Suppressor macrophage treated with lipopolysaccharide for 1 hour (primary cell): ENCODE measurements at regions not wholly inside any gene's neighbourhood (a gene's known extent, or its start where the extent isn't known, plus 50 kb on each side); places are given as distances from the start of the nearest gene placed in this dataset.

Experiments used
- DNase-seq, 3 donors: peaks; one replicate each; pipeline ENCODE4 v3.0.0-alpha.2; 2020 to 2022

DNA sequence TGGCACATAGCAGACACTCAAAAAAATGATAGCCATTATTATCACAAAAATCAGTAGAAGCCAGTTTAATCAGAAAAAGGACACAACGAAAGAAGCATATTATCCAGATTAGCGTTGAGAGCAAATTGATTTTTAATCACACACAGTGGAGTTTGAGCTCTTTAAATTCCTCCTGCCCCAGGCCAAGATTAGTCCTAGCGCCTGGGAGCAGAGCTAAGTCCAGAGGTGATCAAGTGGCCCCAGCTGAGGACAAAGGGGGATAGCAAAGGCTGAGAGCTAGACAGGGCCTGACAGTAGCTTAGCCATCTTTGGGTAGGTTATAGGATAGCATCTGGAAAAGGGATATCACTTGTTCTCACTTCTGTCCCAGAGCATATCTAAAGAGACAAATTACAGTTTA lies 133.6 kb downstream of the NXPE2 start:
- DNase-seq = no peak

DNA sequence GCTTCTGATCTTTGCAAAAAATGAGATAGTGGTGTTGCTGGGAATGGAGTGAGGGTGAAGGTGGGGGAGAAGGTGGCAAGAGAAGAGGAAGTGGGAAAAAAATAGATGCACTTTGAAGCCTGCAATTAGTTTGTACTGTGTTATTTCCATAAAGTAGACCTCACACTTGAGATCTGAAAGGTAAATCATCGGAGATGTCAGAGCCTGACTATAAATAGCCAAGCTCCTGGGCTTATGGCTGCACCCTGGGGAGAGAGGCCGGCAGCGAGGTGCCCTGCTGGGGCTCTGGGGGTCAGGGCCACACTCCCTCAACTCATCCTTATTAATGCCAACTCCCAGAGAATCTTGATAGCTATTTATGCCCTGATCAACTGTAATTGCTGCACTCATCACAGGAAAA lies 134.4 kb downstream of the NXPE2 start:
- no peak for DNase-seq

DNA sequence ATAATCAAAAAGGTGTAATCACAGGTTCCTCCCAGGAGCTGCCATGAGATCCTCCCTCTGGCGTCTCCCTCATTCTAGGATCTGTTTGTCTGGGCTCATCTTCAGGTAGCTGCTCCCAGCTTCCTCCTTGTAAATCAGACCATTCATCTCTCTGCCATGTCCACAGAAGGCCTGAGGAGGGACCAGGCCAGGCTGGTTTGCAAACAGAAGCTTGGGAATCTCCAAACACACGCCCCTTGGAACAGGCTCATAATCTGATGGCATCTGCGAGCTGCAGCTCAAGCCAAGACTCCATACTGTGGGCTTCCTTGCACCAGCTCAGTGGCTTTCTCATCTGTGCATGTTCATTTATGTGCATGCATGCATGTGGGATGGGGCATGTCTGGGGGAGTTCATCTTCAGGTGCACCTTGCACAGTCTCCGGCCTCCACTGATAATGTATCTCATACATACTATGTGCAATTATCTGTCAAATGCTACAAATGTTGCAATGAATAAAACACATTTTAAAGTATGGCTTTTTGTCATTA lies 134.9 kb downstream of the NXPE2 start:
- DNase-seq = no peak

DNA sequence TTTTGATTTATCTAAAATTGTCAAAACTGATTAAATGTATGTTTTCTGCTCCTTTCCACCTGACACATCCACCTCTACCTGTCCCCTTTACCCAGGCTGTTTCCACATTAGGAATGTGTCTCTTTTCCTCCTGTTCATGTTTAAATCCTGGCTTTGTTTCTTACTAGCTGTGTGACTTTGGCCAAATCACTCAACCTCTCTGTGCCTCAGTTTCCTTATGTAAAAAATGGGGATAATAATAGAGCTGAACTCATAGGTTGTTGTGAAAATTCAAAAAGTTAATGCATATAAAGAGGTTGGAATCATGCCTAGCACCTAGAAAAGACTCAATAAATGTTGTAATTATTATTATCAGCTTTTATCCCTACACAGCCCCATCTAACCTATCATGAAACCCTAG lies 136.8 kb downstream of the NXPE2 start:
- DNase-seq = no peak

DNA sequence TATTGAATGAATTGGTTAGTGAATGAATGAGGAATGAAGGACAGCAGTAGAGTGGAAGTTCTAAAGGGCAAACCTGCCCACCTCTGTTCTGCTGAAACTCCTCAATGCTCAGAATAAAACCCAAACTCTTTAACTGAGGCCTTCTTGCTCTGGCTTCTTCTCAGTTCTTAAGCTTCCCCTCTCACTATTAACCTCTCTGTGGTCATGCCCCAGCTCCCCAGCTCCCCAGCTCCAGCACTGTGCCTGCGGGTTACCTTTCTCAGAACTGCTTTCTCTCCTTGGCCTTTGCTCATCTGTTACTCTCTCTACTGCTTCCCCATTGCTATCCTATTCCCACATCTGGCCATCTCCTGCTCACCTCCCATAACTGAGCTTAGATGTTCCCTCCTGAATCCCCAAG lies 137.4 kb downstream of the NXPE2 start:
- no peak for DNase-seq

DNA sequence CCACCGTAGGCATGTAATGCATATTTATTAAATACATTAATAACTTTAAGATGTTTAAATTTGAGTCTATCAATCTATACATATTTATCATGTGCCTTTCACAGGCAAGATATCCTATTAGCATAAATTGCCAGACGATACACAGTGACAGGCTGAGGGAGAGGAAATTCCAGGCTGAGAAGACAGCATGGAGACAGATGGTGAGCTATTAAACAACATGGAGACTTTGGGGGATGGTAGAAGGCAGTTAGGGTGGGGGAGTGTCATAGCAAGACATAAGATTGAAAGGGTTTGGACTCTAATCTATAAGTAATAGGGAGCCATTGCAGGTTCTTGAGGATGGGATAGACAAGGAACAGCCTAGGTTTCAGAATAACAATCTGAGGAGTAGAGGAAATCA lies 138.5 kb downstream of the NXPE2 start:
- no peak for DNase-seq

DNA sequence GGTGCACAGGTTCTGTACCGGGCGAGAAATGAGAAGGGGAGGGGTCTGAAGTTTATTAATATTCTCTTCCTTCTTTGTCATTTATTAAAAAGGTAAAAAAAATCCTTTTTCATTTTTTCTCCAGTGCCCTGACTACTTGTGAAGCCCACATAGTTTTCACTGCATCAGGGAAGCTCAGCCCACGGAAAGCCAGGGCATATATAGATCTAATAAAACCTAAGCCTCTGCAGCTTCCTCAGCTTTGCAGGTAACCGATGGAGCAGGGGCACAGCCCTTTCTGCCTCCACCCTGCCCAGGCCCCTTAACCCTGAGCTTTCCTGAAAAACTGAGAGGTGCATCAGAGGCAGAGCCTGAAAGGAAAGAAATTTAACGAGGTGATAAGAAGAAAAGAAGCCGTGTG lies 140.1 kb downstream of the NXPE2 start:
- no peak for DNase-seq

DNA sequence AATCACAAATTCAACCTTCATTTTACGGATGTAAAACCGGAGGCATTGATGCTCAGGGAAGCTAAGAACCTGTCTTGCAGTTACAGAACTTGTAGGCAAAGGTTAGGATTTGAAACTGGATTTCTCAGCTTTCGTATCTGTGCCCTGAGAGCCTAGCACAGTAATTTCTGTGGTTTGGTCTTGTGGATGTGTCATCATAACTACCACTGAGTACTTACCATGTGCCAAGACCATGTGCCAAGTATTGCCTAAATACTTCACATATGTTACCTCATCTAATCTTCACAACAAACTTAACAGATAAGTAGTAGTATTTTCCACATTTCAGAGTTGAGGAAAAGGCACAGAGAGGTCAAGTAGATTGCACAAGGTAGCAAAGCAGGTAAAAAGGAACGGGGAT lies 140.7 kb downstream of the NXPE2 start:
- DNase-seq = no peak

DNA sequence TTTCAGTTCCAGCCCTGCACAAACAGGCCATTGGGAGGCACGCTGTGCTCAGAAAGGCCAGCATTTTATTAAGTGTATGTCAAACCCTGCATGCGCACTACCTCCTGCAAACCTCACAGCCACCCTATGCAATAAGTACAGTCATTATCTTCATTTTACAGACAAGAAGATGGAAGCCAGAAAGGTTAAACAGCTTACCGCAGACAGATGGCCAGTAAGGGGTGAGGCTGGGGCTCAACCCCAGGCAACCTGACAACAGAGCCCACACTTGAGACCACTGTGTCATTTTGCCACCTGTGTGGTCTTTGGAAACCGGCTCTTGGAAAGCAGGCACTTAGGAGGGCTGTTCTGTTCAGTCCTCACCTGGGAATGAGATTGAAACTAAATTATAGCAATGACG lies 142.3 kb downstream of the NXPE2 start:
- DNase-seq = no peak

DNA sequence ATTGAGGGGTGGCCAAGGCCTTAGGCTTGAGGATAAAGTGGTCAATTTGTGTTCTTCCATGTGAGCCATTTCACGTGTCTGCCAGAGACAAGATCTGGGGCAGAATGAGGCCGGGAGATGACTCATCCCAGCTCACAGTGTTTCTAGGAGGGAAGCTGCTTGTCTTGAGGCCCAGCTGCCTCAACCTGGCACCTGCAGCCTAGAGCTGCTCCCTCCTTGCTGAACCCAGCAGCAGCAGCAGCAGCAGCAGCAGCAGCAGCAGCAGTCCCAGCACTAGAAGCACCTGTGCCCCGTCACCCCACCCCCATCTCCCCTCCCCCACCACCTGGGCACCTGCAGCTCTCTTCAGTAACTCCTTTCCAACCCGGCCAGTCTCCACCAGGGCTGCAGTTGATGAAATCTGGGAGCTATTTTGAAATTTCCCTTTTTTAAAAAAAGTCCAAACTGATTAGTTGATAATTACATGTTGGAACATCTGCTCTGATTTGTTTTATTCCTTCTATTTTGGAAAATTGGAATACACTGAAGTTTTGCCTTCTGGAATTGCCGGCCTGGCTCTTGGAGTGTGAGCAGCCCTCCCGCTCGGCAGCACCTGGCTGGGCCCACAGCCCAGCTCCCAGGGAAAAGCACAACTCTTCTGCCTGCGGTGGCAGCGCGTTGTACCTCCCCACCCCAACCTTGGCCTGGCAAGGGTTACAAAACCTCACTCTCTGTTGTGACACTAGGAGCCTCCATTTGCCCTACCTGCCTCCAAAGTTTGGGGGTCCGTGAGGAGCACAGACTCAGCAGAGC lies 143.5 kb downstream of the NXPE2 start:
- no peak for DNase-seq

DNA sequence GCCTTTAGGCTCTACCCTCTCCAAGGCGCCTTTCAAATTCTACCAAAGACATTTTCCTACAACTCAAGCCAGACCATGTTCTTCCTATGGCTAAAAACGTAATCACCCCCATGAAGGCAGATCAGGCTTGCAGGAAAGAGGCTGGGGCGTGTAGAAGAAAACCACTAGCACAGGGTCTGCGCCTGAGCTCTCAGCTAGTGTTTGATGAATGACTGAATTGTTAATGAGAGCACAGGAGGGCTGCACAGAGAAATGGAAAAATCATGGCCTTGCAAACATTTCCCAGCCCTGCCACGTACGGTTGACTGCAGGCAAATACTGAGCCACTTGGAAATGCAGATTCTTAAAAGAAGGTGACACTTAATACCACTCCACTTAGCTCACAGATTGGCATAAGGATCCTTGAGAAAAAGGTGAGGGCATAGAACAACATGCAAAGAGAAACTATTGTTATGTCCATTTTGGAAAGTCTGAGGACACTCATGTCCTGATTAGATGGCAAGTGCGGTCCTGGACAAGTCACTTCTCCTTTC lies 148.6 kb downstream of the NXPE2 start:
- no peak for DNase-seq

DNA sequence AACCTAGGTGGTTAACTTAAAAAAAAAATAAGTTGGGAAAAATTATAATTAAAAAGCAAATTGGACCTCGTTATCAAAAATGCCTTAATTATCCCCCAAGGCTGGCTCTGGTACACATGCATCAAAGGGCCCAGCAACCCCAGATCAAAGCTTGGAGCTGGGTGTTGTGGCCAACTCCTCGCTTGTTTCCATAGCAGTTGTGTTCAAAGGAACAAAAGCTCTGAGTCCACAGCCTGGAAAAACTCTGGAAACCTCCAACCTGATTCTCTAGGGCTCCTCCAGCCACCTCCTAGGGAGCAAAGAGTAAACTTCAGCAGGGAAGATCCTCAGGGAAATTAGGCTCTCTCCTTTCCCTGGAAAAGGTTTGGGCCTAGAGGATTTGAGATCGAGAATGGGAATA lies 149.4 kb downstream of the NXPE2 start:
- DNase-seq = no peak

DNA sequence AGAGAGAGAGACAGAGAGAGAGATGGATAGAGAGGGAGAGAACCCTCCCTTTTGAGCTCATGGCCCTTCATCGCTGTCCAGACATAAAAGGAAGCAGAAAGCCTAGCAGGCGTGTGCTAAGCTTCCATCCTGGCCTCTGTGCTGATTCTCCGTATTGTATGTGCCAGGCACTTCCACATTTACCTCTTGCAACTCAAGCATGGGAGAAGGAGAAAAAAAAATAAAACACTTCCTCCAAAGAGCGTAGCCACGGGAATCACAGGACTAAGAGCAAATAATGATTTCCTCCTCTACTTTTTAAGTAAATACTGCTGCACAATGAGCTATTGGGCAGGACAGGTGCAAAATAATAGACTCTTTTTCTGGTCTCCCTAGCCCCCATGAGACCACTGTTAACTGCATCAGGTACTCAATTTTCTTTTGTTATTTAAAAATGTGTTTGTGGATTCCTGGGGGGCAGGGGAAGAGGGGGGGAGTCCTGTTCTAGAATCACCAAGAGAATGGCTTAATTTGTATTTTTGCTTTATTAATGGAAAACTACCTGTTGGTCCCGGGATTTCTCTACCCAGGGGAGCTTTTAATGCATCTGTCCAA lies 154.3 kb downstream of the NXPE2 start:
- DNase-seq = no peak

DNA sequence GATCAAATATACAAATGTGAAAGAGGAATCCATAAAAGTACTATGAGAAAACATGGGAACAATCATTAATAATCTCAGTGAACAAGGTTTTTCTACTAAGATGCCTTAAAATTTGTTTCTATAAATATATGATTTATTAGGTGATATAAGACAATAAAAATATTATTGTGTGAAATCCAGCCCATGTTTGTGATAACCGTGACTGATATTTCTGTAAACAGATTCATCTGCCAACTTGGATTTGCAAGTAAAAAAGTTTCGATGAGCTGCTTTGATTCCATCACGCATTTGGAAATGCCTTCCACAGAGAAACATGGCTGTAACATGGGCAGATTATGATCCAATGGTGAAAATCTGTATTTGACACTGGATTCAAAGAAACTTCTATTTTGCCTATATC lies 157.8 kb downstream of the NXPE2 start:
- DNase-seq = no peak

DNA sequence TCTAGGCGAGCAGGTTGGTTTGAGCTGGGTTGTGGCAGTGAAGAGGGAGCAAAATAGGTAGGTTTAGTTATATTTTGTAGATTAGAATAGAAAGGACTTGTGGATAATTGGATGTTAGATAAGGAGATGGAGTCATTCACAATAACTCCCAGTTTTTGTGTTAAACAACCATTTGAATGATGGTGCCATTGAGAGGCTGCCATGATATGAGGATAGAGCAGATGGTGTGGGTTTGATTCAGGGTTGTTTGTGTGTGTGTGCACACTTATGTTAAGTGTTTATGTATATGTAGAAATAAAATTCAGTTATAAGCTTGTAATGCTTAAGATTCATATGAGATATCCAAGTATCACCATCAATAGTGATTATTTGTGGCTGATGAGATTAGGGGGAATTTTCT lies 166.6 kb downstream of the NXPE2 start:
- DNase-seq = no peak

DNA sequence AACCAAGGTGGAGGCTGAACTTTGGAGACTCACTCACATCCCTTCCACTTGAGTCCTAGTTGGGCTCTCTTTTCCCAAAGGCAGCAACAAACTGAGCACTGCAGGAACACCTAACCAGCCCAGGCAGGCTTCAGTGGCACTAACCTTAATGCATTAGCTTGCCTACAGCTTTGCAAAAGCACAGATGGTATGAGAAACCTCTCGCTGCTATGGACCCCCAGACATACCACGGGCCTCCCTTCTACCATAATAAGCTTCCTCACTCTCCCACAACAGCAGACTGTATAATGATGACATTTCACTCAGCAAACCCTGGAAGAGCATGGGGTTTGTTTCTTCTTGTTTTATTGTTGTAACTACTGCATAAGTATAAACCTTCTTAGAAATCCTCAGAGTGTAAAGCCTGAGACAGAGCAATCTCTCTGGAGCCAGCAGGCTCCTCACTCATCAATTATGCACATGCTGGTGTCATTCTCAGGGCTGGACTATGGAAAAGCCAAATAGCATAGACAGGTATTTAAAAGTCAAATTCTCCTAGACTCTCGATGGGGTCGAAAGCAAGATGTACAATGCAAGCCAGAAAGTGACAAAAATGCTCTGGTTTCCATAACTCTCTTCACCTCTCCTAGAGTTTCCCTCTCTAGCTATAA lies 167.6 kb downstream of the NXPE2 start:
- DNase-seq = no peak

DNA sequence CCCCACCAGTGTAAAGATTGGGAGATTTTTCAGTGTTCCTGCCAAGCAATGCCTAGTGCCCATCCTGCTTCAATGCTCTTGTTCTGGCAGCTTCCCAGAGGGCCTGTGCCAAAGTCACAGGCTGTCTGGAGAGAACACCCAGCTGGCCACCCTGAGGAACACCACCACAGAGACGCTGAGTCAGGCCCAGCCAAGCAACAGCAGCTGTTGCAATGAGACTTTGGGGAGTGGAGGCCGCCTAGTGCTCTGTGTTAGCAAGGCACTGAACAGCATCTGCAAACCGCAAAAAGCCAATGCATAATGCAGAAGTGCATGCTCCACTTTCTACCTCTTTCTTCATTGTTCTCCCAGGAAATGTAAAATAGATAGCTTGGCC lies 168.1 kb downstream of the NXPE2 start:
- no peak for DNase-seq

DNA sequence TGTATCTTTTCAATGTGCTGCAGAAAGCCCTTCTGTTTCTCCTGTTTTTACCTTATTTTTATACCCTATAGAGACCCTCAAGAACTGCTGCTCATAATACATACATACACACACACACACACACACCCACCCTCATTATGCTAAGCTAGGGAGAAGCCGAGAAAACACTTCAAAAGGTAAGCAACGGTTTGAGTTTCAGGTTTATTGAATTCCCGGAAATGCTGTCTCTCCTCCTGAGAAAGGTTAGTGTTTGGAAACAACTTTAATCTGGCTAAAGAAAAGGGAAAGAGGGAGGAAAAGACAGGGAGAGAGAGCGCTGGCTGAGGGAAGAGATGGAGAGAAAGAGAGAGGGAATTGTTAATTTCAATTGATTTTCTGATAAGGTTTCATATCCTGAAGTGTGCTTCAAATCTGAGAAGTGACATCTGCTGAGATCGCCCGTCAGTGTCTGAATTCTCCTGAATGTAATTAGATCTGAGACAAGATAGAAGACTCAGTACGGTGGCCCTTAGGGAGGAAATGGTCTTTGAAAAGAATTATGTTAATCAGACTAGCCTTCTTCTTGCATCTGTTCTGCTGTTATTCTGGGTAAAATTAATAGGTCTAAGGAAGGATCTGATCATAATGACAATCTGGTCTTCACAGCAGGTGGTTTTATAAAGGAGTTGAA lies 169.1 kb downstream of the NXPE2 start:
- no peak for DNase-seq

DNA sequence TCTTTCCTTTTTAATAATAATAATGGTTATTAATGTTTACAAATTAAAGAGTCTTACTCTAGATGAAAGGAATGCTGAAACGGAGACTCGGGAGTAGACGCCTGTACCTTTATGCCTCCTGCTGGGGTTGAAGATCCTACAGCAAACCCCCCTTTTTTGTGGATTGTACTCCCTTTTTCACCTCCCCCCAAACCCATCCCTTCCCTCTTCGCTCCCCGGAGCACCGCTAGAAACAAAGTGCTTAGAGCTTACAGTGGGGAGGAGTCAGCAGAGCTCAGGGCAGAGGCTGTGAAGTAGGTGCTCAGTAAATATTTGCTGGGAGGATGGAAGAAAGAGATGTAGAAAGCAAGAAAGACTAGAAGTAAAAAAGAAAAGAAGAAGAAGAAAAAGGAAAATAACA lies 169.7 kb downstream of the NXPE2 start:
- DNase-seq = no peak

DNA sequence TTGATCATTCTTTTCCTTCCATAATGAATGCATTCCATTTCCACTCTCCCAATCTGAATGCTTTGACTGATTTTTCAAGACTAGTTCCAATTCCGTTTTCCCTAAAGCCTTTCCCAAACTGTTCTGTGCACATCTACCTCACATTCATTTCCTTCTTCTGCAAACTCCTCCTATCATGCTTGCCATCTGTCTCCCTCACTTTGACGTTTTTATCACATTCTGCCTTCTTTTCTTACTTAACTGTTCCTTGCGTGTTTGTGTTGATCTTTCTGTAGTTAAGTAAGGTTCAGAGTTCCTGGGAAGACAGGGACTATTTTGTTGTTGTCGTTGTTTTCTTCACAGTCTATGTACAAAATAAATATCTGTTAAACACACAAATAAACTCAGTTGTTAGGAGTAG lies 179.0 kb downstream of the NXPE2 start:
- DNase-seq = no peak

DNA sequence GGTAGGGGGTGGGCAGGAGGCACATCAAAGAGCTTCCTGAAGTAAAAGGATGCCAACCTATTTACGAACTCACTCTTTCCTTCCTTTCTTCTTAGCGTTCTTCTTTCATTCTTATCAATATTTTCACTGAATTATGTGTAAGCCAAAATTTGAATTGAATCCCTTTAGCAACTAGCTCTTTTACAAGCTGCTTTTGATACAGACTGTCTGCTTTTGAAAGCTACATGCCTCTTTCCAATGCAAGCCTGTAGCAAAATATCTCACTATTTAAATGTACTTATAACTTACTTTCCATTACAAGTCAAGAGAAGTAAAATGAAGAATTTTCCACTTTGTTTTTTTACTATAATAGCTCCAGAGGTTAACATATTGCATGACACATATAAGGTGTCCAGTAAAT lies 186.6 kb downstream of the NXPE2 start:
- no peak for DNase-seq

DNA sequence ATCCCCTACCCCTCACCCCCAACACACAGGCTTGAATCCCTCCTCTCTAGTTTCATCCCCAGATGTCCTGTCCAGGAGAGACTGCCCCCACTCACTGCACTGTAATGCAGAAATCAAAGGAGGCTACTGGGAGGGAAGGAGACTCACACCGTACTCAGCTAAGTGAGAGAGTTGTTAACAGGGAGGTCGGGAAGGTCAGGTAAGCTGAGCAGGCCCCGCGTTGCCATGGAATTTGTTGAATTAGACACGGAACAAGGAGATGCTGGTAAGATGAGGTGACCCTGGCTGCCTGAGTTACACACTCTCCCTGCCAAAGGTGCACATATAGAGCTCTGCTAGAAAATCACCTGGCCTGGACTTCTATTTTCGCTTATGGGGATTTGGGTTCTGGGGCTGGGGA lies 197.9 kb downstream of the NXPE2 start:
- DNase-seq = no peak

DNA sequence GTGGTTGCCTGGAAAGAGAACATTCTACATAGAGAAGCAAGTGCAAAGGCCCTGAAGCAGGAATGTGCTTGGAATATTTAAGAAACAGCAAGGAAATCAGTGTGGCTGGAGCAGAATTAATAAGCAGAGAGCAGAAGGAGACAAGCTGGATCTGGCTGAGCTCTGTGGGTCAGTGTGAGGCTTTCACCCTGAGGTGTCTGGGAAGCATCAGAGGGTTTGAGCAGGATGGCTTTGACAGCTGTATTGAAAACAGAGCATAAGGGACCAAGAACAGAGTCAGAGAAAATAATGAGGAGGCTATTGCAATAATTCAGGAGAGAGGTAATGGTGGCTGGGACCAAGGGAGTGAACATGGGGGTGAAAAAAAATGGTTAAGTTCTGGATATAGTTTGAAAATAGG lies 199.6 kb downstream of the NXPE2 start:
- DNase-seq = no peak

DNA sequence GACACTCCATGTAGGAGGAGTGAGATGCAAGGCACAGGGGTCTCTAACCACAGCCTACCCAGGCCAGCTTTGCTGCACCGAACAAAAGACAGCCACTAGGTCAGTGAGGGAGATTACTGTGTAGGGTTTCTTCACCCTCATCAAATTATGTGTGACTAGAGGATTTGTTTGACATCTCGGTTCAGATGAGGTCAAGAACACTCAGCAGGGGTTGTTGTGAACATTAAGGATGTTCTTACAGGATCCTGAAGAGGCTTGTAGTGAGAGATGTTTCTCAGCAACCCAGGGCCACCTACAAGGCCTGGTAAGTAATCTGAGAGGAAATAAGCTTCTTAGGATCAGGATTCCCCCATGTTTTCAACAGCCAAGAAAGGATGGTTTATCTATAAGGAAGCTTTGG lies 202.1 kb downstream of the NXPE2 start:
- DNase-seq = no peak
